ENCODE measurements at regions not wholly inside any gene's neighbourhood (a gene's known extent, or its start where the extent isn't known, plus 50 kb on each side); places are given as distances from the start of the nearest gene placed in this dataset.

DNA sequence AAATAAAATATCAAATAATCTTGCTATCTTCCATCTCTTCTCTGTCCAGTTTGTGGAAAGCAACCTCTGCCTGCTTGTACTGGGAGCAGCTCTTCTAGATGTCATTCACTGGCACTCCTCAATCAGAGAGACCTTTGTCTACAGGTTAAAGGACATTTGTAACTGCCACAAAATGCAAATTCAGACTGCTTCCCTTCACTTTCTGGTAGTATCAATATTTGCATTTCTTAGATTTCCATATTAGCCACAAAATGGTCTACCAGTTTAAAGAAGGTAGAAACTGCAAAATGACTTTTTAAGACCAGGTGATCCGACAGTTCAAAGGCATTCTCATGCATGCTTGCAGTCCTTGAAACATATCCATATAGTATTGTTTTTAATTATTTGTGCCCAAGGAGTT is 51.7 kb upstream of the RCN1 start:
- DNase-seq, result no peak

DNA sequence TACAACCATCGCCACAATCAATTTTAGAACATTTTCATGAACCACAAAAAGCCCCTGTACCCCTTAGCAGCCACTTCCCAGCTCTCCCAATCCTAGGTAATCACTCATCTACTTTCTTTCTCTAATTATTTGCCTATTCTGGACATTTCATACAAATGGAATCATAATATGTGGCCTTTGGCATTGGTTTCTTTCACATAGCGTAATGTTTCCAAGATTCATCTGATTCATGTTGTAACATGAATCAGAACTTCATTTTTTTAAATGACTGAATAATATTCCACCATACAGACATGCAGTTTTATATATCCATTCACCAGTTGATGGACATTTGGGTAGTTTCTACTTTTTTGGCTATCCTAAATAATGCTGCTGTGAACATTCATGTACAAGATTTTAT is 56.2 kb upstream of the RCN1 start:
- no peak for DNase-seq

DNA sequence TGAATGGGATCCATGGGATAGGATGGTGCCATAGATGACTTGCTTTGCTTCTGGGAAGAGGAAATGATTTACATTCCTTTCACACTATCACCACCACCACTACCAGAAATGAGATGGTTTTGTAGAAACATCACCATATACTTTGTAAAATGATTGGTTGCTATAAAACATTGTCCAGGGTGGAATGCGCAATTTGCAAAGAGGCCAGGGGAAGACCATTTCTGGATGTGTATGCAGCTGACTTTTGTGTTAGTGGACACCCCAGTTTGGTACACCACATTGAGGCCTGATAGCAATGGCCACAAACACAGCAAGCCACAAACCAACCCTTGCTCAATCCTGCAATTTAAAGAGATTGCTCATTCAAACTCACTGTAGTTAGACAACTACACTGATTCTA is 56.7 kb upstream of the RCN1 start:
- DNase-seq, result no peak

GRCh38 chr11:32033491-32033890 is 57.4 kb upstream of the RCN1 start:
- DNase-seq, result no peak

DNA sequence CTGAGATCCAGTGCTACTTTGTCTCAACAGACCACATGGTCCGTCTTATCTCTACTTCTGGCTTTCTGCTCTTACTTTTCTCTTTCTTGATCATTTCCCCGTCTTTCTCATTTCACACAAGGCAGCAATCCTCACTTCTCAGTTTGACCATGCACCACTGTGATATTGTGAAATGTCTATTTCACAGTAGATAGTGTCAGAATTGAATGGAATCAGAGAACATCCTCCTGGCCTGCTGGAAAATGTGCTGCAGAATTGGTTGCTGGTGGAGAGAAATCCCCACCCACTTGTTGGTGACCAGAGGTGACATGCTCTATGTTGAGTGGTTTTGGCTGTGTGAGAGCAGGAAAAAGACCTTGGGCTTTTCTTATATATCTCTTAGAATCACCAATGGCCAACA is 57.8 kb upstream of the RCN1 start:
- DNase-seq, result no peak

DNA sequence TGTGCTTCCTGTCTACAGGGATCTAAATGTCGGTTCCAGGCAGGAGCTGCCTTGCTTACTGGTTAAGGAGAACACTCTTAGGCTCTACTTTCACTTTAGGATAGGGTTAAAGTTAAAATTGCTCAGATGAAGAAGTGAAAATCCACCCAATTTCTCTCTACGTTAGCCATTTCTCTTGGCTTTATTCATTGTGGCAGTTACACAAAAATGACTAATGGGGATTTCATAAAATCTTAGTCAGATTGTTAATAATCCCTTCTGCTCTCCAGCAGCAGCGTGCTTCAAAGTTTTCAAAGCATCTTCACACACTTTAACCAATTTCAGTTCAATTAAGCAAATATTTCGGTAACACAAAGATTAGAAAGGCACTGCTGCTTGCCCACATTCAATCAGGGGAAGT is 58.4 kb upstream of the RCN1 start:
- DNase-seq, result no peak

DNA sequence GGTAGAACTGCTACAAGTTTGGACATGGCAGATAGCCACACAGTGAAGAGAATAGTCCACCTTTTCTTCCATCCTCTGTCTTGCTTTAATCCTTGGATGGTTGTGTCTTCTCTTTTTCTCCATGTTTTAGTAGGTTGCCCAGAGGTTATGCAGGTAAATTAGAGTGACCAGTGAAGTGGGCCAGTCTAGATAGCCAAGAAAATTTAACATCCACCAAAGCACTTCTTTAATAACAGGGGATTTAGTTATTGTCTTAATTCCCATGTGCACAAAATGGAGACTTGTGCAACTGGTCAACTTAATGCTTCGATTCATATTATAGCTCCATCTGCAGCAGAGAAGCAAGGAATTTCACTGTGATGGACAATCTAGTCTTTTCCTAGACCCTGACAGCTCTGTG is 58.8 kb upstream of the RCN1 start:
- DNase-seq, result no peak

DNA sequence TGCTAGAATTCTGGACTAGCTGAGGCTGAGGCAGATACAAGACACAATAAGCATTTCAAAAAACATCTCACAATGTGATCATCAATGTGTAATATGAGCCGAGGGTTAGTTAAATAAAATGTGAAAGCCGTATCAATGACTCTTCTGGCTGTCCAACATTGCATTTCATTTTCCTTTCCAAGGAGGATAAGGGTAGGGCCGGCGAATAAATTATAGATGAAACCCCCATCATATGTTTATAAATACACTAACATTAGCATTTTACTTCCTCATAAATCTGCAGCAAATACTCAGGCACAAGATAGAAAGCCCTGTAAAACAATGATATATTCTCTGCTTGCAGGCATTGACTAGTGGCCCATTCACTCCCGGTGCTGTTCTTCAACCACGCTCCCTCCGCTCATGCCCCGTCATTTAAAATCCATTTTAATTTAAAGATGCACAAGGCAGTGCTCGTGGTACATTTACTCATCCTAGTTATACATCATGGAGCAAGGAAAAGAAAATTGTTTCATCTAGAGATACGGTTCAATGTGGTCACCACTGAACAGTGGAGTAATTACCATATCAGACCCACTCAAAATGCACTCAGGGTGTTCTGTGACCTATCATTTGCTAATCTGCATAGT is 59.9 kb upstream of the RCN1 start:
- no peak for DNase-seq

GRCh38 chr11:32029721-32030120 is 61.2 kb upstream of the RCN1 start:
- no peak for DNase-seq

- DNase-seq, result no peak
Observed at GRCh38 chr11:32028201-32028600, 62.7 kb upstream of the RCN1 start.

- DNase-seq, result no peak
Observed at GRCh38 chr11:32026766-32027165, 64.1 kb upstream of the RCN1 start.

DNA sequence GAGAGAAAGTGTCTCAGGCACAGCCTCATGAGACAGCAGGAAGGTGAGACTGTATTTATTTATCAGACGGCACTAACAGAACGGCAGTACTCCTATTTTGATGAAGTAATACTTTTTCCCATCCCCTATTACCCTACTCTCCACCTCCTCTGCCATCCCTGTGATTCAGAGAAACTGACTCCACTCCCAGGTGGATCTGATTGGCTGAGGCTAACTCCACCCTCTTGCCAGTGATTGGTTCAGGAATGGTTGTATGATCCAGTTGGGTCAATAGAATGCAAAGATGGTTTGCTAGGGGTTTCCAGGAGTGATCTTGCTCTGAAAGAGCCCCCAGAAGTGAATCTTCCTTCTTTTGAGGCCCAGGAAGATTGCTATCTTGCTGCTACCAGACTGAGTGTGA is 65.9 kb upstream of the RCN1 start:
- DNase-seq, result no peak

GRCh38 chr11:32023370-32024305 is 67.2 kb upstream of the RCN1 start:
- no peak for DNase-seq

GRCh38 chr11:32018672-32019071 is 72.2 kb upstream of the RCN1 start:
- DNase-seq, result no peak

DNA sequence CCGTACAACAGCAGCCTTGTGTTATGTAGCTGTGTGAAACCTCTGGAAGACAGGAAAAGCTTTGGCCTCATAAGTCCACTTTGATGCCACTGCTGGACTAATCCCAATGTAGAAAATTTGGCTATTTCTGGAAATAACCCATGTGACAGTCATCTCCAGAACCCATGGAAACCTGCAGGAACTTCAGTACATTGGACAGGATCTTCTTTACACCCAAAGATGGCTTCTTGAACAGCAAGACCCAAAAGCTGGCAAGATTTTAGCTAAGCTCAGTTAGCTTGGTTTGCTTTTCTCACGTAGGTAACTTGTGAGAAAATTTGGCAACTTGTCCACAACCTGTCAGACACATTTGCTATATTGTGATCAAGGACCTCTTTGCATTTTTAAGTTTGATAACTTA is 74.8 kb upstream of the RCN1 start:
- no peak for DNase-seq

DNA sequence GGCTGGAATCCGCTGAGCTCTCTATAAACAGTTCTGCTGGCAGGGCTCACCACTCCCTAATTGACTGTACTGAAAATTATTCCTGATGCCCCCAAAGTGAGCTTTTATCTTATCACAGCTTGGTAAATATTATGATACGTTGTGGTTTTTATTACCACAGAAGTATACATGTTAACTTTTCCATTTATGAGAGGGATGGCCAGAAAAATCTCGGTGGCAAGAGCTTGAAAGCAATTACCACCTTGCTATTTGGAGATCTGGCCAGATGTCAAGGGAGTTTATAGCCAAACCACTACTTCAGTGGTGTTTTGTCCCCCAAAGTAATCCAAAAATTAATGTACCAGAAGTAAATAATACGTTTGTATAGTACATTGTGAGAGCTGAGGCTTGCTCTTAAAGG is 75.4 kb upstream of the RCN1 start:
- DNase-seq, result no peak

GRCh38 chr11:32013603-32014002 is 77.3 kb upstream of the RCN1 start:
- no peak for DNase-seq

- DNase-seq, result no peak
Observed at GRCh38 chr11:32012049-32012448, 78.8 kb upstream of the RCN1 start.

GRCh38 chr11:32008880-32009551 is 81.9 kb upstream of the RCN1 start:
- DNase-seq, result no peak

- DNase-seq, result peak; percentile 28
Observed at GRCh38 chr11:32006799-32007388, 84.0 kb upstream of the RCN1 start.

GRCh38 chr11:32005786-32006416 is 85.0 kb upstream of the RCN1 start:
- DNase-seq, result no peak

DNA sequence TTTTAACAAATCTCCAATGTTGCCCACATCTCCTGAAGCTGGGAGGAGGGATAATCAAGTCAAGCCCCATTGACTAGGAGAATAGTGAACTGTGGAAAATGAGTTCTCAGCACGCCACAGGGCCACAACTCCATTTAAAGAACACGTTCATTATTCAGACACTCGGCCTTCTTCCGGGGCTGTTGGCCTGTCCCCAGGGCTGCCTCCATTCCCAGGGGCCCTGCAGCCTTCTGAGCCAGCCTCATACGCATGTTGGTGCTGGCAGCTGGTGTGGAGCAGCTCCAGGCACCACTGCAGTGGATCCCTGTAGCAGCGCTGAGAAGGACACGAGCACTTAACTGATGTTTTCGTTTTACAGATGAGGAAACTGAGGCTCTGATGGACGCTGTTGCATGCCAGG is 87.5 kb upstream of the RCN1 start:
- DNase-seq, result no peak

DNA sequence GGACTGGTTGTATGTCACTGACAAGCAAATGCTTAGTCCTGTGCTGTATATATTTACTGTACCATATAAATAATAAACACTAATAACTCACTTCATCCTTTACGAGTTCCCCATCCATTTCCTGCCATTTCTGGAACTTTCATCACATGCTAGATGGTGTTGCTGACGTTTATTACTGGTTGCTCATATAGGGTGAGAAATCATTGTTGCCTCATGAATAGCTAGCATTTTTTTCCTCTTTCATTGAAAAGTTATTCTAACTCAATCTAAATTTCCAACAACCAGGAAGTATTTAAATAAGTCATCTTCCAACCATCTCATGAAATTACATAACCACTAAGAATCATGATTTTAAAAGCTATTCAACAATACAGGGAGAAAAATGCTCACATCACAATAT is 88.6 kb upstream of the RCN1 start:
- no peak for DNase-seq

All from 8988T (cell line).